Neural cell (in vitro differentiated cells): ENCODE measurements at regions not wholly inside any gene's neighbourhood (a gene's known extent, or its start where the extent isn't known, plus 50 kb on each side); places are given as distances from the start of the nearest gene placed in this dataset.

ENCODE experiments used
- H2AFZ ChIP-seq: fragments of 200-600, 300-800 bp; sonication (generic), shearing (Covaris generic); 2 replicates; pipeline ENCODE4 v1.6.0; 2014; ENCODE audit warnings: low read depth, mild to moderate bottlenecking, antibody characterized with exemption, low read length, moderate library complexity
- H3F3A ChIP-seq: fragments of 200-600 bp; shearing (Covaris generic); 2 replicates; pipeline ENCODE4 v1.6.1; 2016; ENCODE audit warnings: mild to moderate bottlenecking, moderate library complexity, mixed read lengths, antibody characterized with exemption, low read length; ENCODE audit not compliant: insufficient read depth, poor library complexity, severe bottlenecking
- H3K27ac ChIP-seq: fragments of 200-600, 300-800 bp; sonication (generic), shearing (Covaris generic); 2 replicates; pipeline ENCODE4 v1.5.1; 2014; ENCODE audit warnings: mild to moderate bottlenecking, low read length, moderate library complexity
- H3K27me3 ChIP-seq: fragments of 300-800, 200-600 bp; sonication (generic), shearing (Covaris generic); 2 replicates; pipeline ENCODE4 v1.6.0; 2014; ENCODE audit warnings: mild to moderate bottlenecking, low read depth, low read length, moderate library complexity; ENCODE audit not compliant: insufficient read depth
- H3K36me3 ChIP-seq: fragments of 300-800, 200-600 bp; sonication (generic), shearing (Covaris generic); 2 replicates; pipeline ENCODE4 v1.5.1; 2014; ENCODE audit warnings: mild to moderate bottlenecking, antibody characterized with exemption, low read length, moderate library complexity; ENCODE audit not compliant: insufficient read depth
- H3K4me2 ChIP-seq: fragments of 300-800, 200-600 bp; sonication (generic), shearing (Covaris generic); 2 replicates; pipeline ENCODE4 v1.6.0; 2014; ENCODE audit warnings: mild to moderate bottlenecking, low read length
- H3K4me3 ChIP-seq: fragments of 300-800, 200-600 bp; sonication (generic), shearing (Covaris generic); 2 replicates; pipeline ENCODE4 v1.5.1; 2014; ENCODE audit warnings: mild to moderate bottlenecking, low read length, moderate library complexity
- H3K79me2 ChIP-seq: fragments of 200-600 bp; shearing (Covaris generic); replicated peaks from 2 replicates; pipeline ENCODE4 v1.6.0; 2014; ENCODE audit warnings: mild to moderate bottlenecking, low read length, moderate library complexity; ENCODE audit not compliant: insufficient read depth
- H3K9ac ChIP-seq: fragments of 300-800, 200-600 bp; sonication (generic), shearing (Covaris generic); 2 replicates; pipeline ENCODE4 v1.6.1; 2016; ENCODE audit warnings: mild to moderate bottlenecking, low read length, mixed read lengths
- H3K9me2 ChIP-seq: fragments of 200-600 bp; shearing (Covaris generic); 2 replicates; pipeline ENCODE4 v1.6.1; 2016; ENCODE audit warnings: mild to moderate bottlenecking, low read length, mixed read lengths; ENCODE audit not compliant: insufficient read depth
- H3K9me3 ChIP-seq: fragments of 200-600, 300-800 bp; sonication (generic), shearing (Covaris generic); 2 replicates; pipeline ENCODE4 v1.6.1; 2016; ENCODE audit warnings: mild to moderate bottlenecking, mixed run types, low read length, moderate library complexity, mixed read lengths
- H4K20me1 ChIP-seq: fragments of 200-600 bp; shearing (Covaris generic); 2 replicates; pipeline ENCODE4 v1.6.1; 2016; ENCODE audit warnings: mild to moderate bottlenecking, mixed run types; ENCODE audit not compliant: insufficient read depth
- EP300 ChIP-seq: fragments of 450-650 bp; conservative IDR thresholded peaks from 2 replicates; pipeline ENCODE4 v1.6.1; 2014; ENCODE audit warnings: antibody characterized with exemption, mild to moderate bottlenecking, moderate library complexity; ENCODE audit not compliant: poor library complexity, severe bottlenecking
- EZH2 ChIP-seq: fragments of 200-600, 300-800 bp; shearing (Covaris generic), sonication (generic); IDR thresholded peaks from 2 replicates; pipeline ENCODE4 v1.6.1; 2014; ENCODE audit warnings: antibody characterized with exemption, low read length, borderline replicate concordance, mild to moderate bottlenecking; ENCODE audit not compliant: insufficient read depth, poor library complexity, severe bottlenecking
- MXI1 ChIP-seq: fragments of 450-650 bp; conservative IDR thresholded peaks from 2 replicates; pipeline ENCODE4 v1.6.1; 2014; ENCODE audit warnings: antibody characterized with exemption, mild to moderate bottlenecking; ENCODE audit not compliant: poor library complexity, severe bottlenecking
- POLR2AphosphoS5 ChIP-seq: IDR thresholded peaks from 2 replicates; pipeline ENCODE4 v1.6.1; 2012
- RAD21 ChIP-seq: fragments of 450-650 bp; conservative IDR thresholded peaks from 2 replicates; pipeline ENCODE4 v1.6.1; 2014; ENCODE audit warnings: antibody characterized with exemption, mild to moderate bottlenecking, moderate library complexity
- REST ChIP-seq: IDR thresholded peaks from 2 replicates; pipeline ENCODE4 v1.6.1; 2012; ENCODE audit warnings: borderline replicate concordance
- SMC3 ChIP-seq: fragments of 450-650 bp; conservative IDR thresholded peaks from 2 replicates; pipeline ENCODE4 v1.6.1; 2014; ENCODE audit warnings: antibody characterized with exemption, mild to moderate bottlenecking, moderate library complexity; ENCODE audit not compliant: poor library complexity
- TAF1 ChIP-seq: IDR thresholded peaks from 2 replicates; pipeline ENCODE4 v1.6.1; 2012; ENCODE audit warnings: low read depth
- TF ChIP-seq, protein P1 (sequence below): fragments of 450-650 bp; IDR thresholded peaks from 2 replicates; pipeline ENCODE4 v1.5.1; 2014; ENCODE audit warnings: antibody characterized with exemption, mild to moderate bottlenecking, moderate library complexity; ENCODE audit not compliant: poor library complexity, severe bottlenecking

DNA sequence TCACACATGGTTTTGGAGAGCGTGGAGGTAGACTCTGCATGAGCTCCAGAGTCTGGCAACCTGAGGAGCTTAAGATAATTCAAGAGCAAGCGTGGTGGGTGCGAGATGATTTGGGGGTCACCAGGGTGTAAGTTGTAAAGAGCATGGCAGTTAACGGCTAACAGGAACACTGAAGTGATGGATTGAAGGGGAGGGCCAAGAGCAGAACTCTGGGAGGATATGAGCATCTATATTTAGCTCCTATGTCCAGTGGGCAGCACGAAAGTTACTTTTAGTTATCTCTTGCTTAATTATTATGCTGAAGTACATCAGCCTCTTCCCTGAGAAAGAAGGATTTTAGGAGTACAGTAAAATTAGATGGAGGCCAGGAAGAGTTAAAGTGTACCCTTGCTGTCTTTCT lies 231.9 kb upstream of the HAND2 start:
- Histone ChIP-seq H3K4me3 (no peak overlapping the region), H3K4me2 (no peak overlapping the region), H3K27me3 (no peaks in the 10 kb centered on the region), H3K36me3 (no peaks in the 10 kb centered on the region), H3F3A (no peaks in the 10 kb centered on the region), H3K9me3 (no peaks in the 10 kb centered on the region), H3K9me2 (no peaks in the 10 kb centered on the region), H3K9ac (no peak overlapping the region), H3K27ac (no peak overlapping the region), H2AFZ (no peak overlapping the region), H3K79me2 (no peaks in the 10 kb centered on the region), H4K20me1 (no peaks in the 10 kb centered on the region)
- TF ChIP-seq TAF1 (no peak), EP300 (no peak), EZH2 (no peak), SMC3 (no peak), MXI1 (no peak), REST (no peak), RAD21 (no peak), POLR2AphosphoS5 (no peak)
- TF ChIP-seq, protein P1, sequence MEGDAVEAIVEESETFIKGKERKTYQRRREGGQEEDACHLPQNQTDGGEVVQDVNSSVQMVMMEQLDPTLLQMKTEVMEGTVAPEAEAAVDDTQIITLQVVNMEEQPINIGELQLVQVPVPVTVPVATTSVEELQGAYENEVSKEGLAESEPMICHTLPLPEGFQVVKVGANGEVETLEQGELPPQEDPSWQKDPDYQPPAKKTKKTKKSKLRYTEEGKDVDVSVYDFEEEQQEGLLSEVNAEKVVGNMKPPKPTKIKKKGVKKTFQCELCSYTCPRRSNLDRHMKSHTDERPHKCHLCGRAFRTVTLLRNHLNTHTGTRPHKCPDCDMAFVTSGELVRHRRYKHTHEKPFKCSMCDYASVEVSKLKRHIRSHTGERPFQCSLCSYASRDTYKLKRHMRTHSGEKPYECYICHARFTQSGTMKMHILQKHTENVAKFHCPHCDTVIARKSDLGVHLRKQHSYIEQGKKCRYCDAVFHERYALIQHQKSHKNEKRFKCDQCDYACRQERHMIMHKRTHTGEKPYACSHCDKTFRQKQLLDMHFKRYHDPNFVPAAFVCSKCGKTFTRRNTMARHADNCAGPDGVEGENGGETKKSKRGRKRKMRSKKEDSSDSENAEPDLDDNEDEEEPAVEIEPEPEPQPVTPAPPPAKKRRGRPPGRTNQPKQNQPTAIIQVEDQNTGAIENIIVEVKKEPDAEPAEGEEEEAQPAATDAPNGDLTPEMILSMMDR: no peak

- no peak overlapping the region for H3K4me2 ChIP-seq
- no peak overlapping the region for H3K4me3 ChIP-seq
Measured at GRCh38 chr4:173761236-173761635, 231.2 kb upstream of the HAND2 start.

More at GRCh38 chr4:173761236-173761635, 231.2 kb upstream of the HAND2 start:
- Histone ChIP-seq H3F3A (no peaks in the 10 kb centered on the region), H3K9me3 (no peaks in the 10 kb centered on the region), H3K9ac (no peak overlapping the region), H3K36me3 (no peaks in the 10 kb centered on the region), H4K20me1 (no peaks in the 10 kb centered on the region), H3K9me2 (no peaks in the 10 kb centered on the region), H3K79me2 (no peaks in the 10 kb centered on the region), H3K27me3 (no peaks in the 10 kb centered on the region), H3K27ac (no peak overlapping the region), H2AFZ (no peak overlapping the region)
- TF ChIP-seq MXI1: no peak
- no peak for TF ChIP-seq SMC3
- TF ChIP-seq, protein P1: no peak
- no peak for TF ChIP-seq POLR2AphosphoS5
- TF ChIP-seq EZH2: no peak
- TF ChIP-seq RAD21: no peak
